ENCODE measurements at regions not wholly inside any gene's neighbourhood (a gene's known extent, or its start where the extent isn't known, plus 50 kb on each side); places are given as distances from the start of the nearest gene placed in this dataset.

GRCh38 chr13:68636784-68637183 is 1406.6 kb upstream of the PCDH9 start:
- no peak overlapping the region for H3K9ac ChIP-seq (ENCODE audit: control insufficient read depth, insufficient read depth, low read length)

DNA sequence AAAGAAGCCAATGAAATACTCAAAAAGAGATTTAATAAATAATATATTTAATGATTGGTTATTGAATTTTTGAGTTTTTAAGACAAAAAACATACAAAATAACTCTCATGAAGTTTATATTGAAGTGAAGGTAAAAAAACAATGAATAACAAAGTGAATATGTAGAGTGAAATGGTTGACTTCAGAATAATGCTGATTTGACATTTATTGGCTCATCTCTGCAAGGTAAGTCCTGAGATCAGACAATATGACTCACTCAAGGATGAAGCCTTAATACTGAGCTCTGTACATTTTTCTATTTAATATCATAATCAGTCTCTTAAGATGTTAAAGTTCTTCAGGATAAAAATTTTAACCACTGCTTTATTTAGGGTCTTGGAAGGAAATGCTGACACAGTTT is 1398.9 kb upstream of the PCDH9 start:
- H2AFZ ChIP-seq (ENCODE audit: control insufficient read depth, low read depth, low read length), result no peak overlapping the region
- ATAC-seq, result no peak
- no TSS peak for BruUV-seq (replicated peaks)
- DNase-seq (ENCODE audit: low read depth, low spot score), result no peak
- ChIA-PET POLR2A (no interaction called here), CTCF (no interaction called here), SMC1A (ENCODE audit: uncharacterized antibody, unreplicated experiment) (no interaction called here), RAD21 (ENCODE audit: unreplicated experiment) (no interaction called here)
- no peaks in the 10 kb centered on the region for H3K9me3 ChIP-seq (replicated peaks; ENCODE audit: control insufficient read depth, insufficient read depth, low read length)
- no peaks in the 10 kb centered on the region for H3K79me2 ChIP-seq (ENCODE audit: control insufficient read depth, insufficient read depth, low read length)
- no peak overlapping the region for H3K4me2 ChIP-seq (ENCODE audit: control insufficient read depth, insufficient read depth)
- H3K4me1 ChIP-seq (ENCODE audit: control insufficient read depth, insufficient read depth, low read length), result no peaks in the 10 kb centered on the region
- H3K9ac ChIP-seq (ENCODE audit: control insufficient read depth, insufficient read depth, low read length), result no peak overlapping the region
- no peak overlapping the region for H3K4me3 ChIP-seq
- intact Hi-C loops (cut with micrococcal nuclease; ENCODE audit: unreplicated experiment), result no loop called here
- in situ Hi-C loops (cut with MboI), result no loop called here
- TF ChIP-seq YBX1 (IDR thresholded peaks at IDR 0.05), result no peak
- no peak for TF ChIP-seq TAF1 (IDR thresholded peaks at IDR 0.05; ENCODE audit: borderline replicate concordance, low read depth, low read length)
- no peaks in the 10 kb centered on the region for H3K36me3 ChIP-seq (ENCODE audit: control insufficient read depth in 2 of 2, insufficient read depth in 2 of 2, low read length in 1 of 2)
- H3K27me3 ChIP-seq (replicated peaks in 1 of 2; ENCODE audit: control insufficient read depth in 2 of 2, insufficient read depth in 2 of 2, low read length in 1 of 2), result no peaks in the 10 kb centered on the region
- no peak overlapping the region for H3K27ac ChIP-seq (ENCODE audit: control insufficient read depth, insufficient read depth)
- FAIRE-seq, result no peak
- no peaks in the 10 kb centered on the region for H4K20me1 ChIP-seq (ENCODE audit: control insufficient read depth, insufficient read depth)

More at GRCh38 chr13:68636784-68637183, 1406.6 kb upstream of the PCDH9 start:
- intact Hi-C loops (cut with micrococcal nuclease; ENCODE audit: unreplicated experiment), result no loop called here
- TF ChIP-seq MEF2B (IDR thresholded peaks at IDR 0.05; ENCODE audit: partially characterized antibody, poor library complexity, severe bottlenecking) (no peak), ZNF384 (IDR thresholded peaks at IDR 0.05; ENCODE audit: borderline replicate concordance, low read depth, low read length) (no peak), CREB1 (IDR thresholded peaks at IDR 0.05; ENCODE audit: low read depth) (no peak), RFX5 (IDR thresholded peaks at IDR 0.05; ENCODE audit: low read depth, low read length) (no peak), TCF7 (IDR thresholded peaks at IDR 0.05; ENCODE audit: borderline replicate concordance) (no peak), YY1 (IDR thresholded peaks at IDR 0.05; ENCODE audit: low read depth, low read length) (no peak)
- ChIA-PET CTCF (no interaction called here), POLR2A (no interaction called here), SMC1A (ENCODE audit: uncharacterized antibody, unreplicated experiment) (interaction anchor here (0.7 kb wide), 1 partner anchor 201 kb away, joined by 3 read pairs; no protein-coding TSS in a partner anchor), RAD21 (ENCODE audit: unreplicated experiment) (no interaction called here)
- no peak for DNase-seq (ENCODE audit: low read depth, low spot score)
- H3K79me2 ChIP-seq (ENCODE audit: control insufficient read depth, insufficient read depth, low read length), result no peaks in the 10 kb centered on the region
- WGBS (ENCODE audit: insufficient coverage, insufficient replicate concordance, low lambda C conversion rate, missing lambda C conversion rate), result no CpG with 5 or more reads among the region's 1 CpG
- no peak overlapping the region for H3K4me3 ChIP-seq
- no peaks in the 10 kb centered on the region for H3K9me3 ChIP-seq (replicated peaks; ENCODE audit: control insufficient read depth, insufficient read depth, low read length)
- no peaks in the 10 kb centered on the region for H3K4me1 ChIP-seq (ENCODE audit: control insufficient read depth, insufficient read depth, low read length)
- no peak overlapping the region for H3K27ac ChIP-seq (ENCODE audit: control insufficient read depth, insufficient read depth)
- no peak overlapping the region for H3K4me2 ChIP-seq (ENCODE audit: control insufficient read depth, insufficient read depth)
- no peaks in the 10 kb centered on the region for H4K20me1 ChIP-seq (ENCODE audit: control insufficient read depth, insufficient read depth)
- no peak for FAIRE-seq
- no TSS peak for BruUV-seq (replicated peaks)
- no peaks in the 10 kb centered on the region for H3K27me3 ChIP-seq (replicated peaks in 1 of 2; ENCODE audit: control insufficient read depth in 2 of 2, insufficient read depth in 2 of 2, low read length in 1 of 2)
- ATAC-seq, result no peak
- no peak overlapping the region for H2AFZ ChIP-seq (ENCODE audit: control insufficient read depth, low read depth, low read length)
- no peaks in the 10 kb centered on the region for H3K36me3 ChIP-seq (ENCODE audit: control insufficient read depth in 2 of 2, insufficient read depth in 2 of 2, low read length in 1 of 2)
- in situ Hi-C loops (cut with MboI), result no loop called here
